Upper lobe of right lung (tissue), 1 donor: ENCODE measurements at regions not wholly inside any gene's neighbourhood (a gene's known extent, or its start where the extent isn't known, plus 50 kb on each side); places are given as distances from the start of the nearest gene placed in this dataset.
A peak's percentile ranks its signal among the peaks of the same experiment; 100 is the strongest.

Source experiments
- ATAC-seq: fragments of 200-7000 bp; cut with Tn5 transposase; one replicate; pipeline ENCODE4 v1.9.1; 2020; ENCODE audit warnings: mild to moderate bottlenecking, moderate library complexity
- DNase-seq: peaks from one replicate; pipeline ENCODE4 v3.0.0-alpha.2; 2020
- H3K27ac ChIP-seq: fragments of 200-600 bp; one replicate; pipeline ENCODE4 v1.8.0; 2022
- H3K27me3 ChIP-seq: fragments of 200-600 bp; one replicate; pipeline ENCODE4 v1.8.0; 2022; ENCODE audit warnings: mild to moderate bottlenecking
- H3K36me3 ChIP-seq: fragments of 200-600 bp; one replicate; pipeline ENCODE4 v1.8.0; 2022
- H3K4me1 ChIP-seq: fragments of 200-600 bp; one replicate; pipeline ENCODE4 v1.8.0; 2022
- H3K4me3 ChIP-seq: fragments of 200-600 bp; one replicate; pipeline ENCODE4 v1.8.0; 2022; ENCODE audit warnings: mild to moderate bottlenecking
- H3K9me3 ChIP-seq: fragments of 200-600 bp; one replicate; pipeline ENCODE4 v1.8.0; 2022
- intact Hi-C: fragments of 100-400 bp; cut with DNase I; formaldehyde crosslinking; loops from one replicate; pipeline ENCODE4 v1.11.0; 2022
- TF ChIP-seq, protein P1 (sequence below): fragments of 200-600 bp; IDR thresholded peaks from one replicate; pipeline ENCODE4 v1.8.0; 2022; ENCODE audit warnings: antibody characterized with exemption
- donor health status: DM: no; HTN: yes; CAD: no; lungs with severe emphysema.

DNA sequence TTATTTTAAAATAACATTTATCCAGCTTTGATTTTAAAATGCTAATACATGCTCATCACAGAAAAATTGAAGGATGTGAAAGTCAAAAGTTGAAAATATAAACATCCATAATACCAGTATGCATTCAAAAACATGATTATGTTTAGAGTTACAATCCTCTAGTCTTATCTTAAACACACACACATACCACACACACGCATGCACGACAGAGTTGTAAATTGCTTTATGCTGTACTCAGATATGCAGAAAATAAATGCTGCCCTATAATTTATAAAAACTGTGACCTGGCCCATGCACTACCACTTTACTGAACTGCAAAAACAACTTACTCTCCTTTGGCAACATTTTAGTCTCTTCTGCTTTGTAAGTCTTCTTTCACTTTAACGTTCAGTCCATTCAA lies 793.0 kb upstream of the FANCL start:
- TF ChIP-seq, protein P1, sequence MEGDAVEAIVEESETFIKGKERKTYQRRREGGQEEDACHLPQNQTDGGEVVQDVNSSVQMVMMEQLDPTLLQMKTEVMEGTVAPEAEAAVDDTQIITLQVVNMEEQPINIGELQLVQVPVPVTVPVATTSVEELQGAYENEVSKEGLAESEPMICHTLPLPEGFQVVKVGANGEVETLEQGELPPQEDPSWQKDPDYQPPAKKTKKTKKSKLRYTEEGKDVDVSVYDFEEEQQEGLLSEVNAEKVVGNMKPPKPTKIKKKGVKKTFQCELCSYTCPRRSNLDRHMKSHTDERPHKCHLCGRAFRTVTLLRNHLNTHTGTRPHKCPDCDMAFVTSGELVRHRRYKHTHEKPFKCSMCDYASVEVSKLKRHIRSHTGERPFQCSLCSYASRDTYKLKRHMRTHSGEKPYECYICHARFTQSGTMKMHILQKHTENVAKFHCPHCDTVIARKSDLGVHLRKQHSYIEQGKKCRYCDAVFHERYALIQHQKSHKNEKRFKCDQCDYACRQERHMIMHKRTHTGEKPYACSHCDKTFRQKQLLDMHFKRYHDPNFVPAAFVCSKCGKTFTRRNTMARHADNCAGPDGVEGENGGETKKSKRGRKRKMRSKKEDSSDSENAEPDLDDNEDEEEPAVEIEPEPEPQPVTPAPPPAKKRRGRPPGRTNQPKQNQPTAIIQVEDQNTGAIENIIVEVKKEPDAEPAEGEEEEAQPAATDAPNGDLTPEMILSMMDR, result no peak
- no peaks in the 10 kb centered on the region for H3K4me1 ChIP-seq
- H3K36me3 ChIP-seq, result no peaks in the 10 kb centered on the region
- H3K9me3 ChIP-seq, result no peaks in the 10 kb centered on the region
- no peak for ATAC-seq
- intact Hi-C loops, result no loop called here
- no peaks in the 10 kb centered on the region for H3K27me3 ChIP-seq
- no peak overlapping the region for H3K4me3 ChIP-seq
- H3K27ac ChIP-seq, result no peak overlapping the region
- DNase-seq, result no peak

DNA sequence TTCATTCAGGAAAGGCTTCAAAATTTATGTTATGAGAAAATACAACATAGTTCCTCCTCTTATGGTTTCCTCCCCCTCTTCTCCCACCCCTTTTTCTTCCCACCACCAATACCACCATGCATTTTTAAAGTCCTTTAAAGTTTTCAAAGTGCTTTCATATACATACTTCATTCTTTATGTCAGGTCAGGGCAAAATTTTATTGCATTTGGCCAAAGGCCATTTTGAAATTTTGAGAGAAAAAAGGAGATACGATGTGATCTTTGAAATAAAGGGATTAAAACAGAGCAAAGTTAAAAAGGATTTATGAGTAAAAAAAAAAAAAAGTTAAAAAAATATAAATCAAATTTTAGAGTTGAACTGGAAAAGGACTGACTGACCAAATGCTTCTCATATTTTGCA lies 792.5 kb upstream of the FANCL start:
- Histone ChIP-seq H3K27me3 (no peaks in the 10 kb centered on the region), H3K4me1 (no peaks in the 10 kb centered on the region), H3K27ac (no peak overlapping the region), H3K4me3 (no peak overlapping the region), H3K9me3 (no peaks in the 10 kb centered on the region), H3K36me3 (no peaks in the 10 kb centered on the region)
- DNase-seq (no peak), ATAC-seq (no peak)
- TF ChIP-seq, protein P1, result no peak
- intact Hi-C loops, result no loop called here

DNA sequence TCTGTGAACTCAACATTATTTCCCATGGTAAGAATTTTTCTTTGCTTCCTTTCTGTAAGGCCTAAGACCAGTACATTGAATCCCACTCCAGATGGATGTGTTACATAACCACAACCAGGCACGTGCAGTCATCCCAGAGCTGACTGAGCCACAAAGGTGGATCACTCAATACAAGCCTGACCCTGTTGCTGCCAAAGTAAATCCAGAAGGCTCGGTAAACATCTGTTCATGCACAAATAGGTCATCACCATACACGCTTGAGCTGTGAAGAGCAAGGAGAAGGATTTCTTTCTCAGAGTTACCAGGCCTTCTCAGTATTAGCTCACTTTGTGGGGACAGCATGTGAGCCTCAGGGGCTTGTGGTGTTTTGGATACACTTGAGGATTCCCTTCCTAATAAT lies 791.4 kb upstream of the FANCL start:
- Histone ChIP-seq H3K27me3 (no peaks in the 10 kb centered on the region), H3K36me3 (no peaks in the 10 kb centered on the region), H3K4me3 (no peak overlapping the region), H3K4me1 (no peaks in the 10 kb centered on the region), H3K27ac (no peak overlapping the region), H3K9me3 (no peaks in the 10 kb centered on the region)
- no peak for ATAC-seq
- intact Hi-C loops, result no loop called here
- TF ChIP-seq, protein P1, result no peak
- DNase-seq, result no peak

DNA sequence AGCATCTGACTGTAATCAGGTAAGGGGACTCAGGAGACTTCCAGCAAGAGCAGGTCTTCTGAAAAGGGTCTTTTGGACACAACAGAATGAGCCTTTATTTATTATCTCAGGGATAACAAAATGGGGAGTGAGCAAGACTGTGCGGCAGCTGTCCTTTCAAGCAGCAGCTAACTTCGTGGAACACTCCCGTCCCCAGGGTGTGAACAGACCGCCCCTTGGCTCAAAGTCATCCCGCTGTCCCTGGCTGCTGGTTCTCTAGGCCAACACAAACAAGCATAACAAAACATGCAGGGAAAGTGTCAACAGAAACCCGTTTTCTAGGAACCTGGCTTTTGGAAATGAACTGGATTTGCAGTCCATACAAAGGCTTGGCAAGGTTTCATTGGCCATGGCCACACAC lies 787.9 kb upstream of the FANCL start:
- Histone ChIP-seq H3K4me1 (no peaks in the 10 kb centered on the region), H3K36me3 (no peaks in the 10 kb centered on the region), H3K9me3 (no peaks in the 10 kb centered on the region), H3K27ac (no peak overlapping the region), H3K4me3 (no peak overlapping the region), H3K27me3 (no peaks in the 10 kb centered on the region)
- TF ChIP-seq, protein P1, result no peak
- DNase-seq (no peak), ATAC-seq (no peak)
- intact Hi-C loops, result no loop called here

DNA sequence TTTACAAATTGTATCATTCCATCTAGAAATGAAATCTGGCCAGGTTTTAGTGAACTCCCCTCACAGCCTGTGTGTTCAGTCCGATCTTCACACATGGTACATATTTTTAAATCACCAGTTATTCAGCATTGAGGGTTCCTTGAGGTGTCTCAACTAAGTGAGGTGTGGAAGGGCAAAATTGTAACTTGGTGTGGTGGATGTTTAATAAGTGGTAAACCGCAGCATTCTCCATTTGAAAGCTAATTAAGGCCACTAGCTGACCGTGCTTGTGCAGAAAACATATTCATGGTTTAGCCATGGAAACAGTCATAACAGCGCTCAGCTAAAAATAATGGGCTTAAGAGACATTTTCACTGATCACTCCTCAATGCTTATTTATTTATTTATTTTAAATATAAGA lies 786.2 kb upstream of the FANCL start:
- Histone ChIP-seq H3K9me3 (no peaks in the 10 kb centered on the region), H3K4me3 (no peak overlapping the region), H3K27me3 (no peaks in the 10 kb centered on the region), H3K27ac (no peak overlapping the region), H3K4me1 (no peaks in the 10 kb centered on the region), H3K36me3 (no peaks in the 10 kb centered on the region)
- TF ChIP-seq, protein P1, result no peak
- no peak for ATAC-seq
- no peak for DNase-seq
- intact Hi-C loops, result no loop called here

DNA sequence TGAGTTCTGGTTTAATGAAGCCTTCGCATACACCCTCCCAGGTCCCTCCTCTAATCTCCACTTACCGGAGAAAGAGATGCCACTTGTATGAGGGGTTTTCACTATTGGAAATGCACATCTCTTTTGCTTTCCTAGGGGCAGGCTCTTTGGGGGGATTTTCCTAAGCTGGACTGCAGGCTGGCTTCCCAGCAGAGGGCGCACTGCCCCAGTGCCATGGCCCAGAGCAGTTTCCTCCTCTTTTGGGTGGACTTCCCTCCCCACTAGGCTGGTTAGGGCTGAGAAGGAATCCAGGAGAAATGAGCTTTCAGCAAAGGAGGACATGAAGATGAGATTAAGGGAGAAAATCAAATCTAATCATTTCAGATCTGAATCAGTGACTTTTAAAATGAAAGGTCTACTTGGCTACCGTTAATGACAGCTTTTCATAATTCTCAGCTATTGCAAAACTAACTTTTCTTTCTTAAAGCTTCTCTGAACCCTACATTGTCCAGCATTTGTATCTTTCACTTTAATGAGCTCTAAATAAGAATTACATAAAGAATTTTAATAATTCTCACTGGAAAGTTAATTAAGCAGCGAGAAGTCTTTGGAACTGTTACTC lies 784.1 kb upstream of the FANCL start:
- no peaks in the 10 kb centered on the region for H3K27me3 ChIP-seq
- no peaks in the 10 kb centered on the region for H3K4me1 ChIP-seq
- TF ChIP-seq, protein P1, result peak; percentile 66
- ATAC-seq (peak; percentile 86), DNase-seq (peak; percentile 72)
- H3K4me3 ChIP-seq, result no peak overlapping the region
- no peak overlapping the region for H3K27ac ChIP-seq
- intact Hi-C loops, result no loop called here
- H3K9me3 ChIP-seq, result no peaks in the 10 kb centered on the region
- H3K36me3 ChIP-seq, result no peaks in the 10 kb centered on the region
